ENCODE measurements at regions not wholly inside any gene's neighbourhood (a gene's known extent, or its start where the extent isn't known, plus 50 kb on each side); places are given as distances from the start of the nearest gene placed in this dataset.
"Not testable (repeated sequence)": the region's sequence is repeated elsewhere in the genome, so short reads cannot be mapped to it uniquely, and the experiment has no call there.

DNA sequence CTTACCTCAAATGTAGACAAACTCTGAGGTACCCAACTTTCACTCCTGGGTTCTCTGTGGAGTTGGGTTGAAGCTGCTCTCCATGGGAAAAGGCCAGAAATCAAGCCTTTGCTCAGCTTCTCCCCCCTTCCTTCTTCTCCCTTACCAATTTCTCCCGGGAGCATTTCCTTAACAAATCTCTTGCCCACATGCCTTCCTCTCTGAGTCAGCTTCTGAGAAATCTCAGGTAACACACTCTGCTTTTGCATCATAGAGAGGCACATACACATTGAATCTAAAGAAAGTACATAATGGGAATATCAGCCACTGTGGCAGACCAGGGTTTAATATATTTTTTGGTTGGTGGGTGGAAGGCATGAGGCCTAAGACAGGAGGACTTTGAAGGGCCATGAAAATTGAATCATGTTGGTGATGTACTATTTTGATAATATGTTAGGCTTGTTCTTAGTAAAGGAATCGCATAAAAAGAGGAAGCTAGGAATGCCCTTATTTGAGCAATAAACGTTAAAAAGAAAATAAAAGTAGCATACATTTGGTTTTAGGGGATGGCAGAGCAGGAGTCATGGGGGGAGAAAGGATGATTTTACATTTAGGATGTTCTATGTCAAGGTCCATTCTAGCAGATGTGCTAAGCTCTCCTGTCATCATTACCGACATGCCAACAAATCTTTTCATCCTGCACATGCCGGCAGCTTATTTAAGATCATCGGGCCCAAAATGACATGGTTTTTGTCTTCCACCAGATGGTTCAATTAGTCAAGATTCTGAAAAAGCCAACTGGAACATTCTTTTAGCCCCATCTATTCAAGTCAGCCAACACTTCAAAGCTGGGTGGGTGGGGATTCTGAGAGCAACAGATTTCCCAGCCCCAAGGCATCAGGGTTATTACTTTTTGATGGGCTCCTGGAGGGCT, 199.5 kb upstream of the CLINT1 start:
- DNase-seq (ENCODE audit: low read depth): no peak

DNA sequence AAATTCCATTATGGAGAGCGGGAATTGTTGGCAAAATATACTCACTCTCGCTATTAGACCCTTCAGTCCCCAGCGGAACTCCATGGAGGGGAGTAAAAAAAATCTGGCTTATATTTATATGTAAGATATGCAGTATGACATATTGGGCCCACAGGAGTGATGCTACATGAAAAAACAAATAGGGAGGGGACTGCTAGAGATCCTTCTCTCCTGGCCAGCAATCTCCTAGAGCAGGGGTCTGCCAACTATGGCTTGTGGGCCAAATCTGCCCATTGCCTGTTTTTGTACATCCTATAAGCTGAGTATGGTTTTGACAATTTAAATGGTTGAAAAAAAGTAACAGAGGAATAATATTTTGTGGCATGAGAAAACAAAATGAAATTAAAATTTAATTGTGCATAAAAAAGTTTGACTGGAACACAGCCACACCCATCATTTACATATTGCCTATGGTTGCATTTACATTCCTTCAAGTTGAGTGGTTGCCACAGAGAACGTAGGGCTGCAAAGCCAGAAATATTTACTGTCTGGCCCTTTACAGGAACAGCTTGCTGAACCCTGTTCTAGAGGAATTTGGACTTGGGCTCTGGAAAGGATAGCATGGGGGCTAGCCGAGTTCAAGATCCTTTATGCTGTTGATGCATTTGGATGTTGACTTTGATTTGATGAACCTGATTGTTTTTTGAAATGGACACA, 197.3 kb upstream of the CLINT1 start:
- peak; percentile 3 for DNase-seq (ENCODE audit: low read depth)

DNA sequence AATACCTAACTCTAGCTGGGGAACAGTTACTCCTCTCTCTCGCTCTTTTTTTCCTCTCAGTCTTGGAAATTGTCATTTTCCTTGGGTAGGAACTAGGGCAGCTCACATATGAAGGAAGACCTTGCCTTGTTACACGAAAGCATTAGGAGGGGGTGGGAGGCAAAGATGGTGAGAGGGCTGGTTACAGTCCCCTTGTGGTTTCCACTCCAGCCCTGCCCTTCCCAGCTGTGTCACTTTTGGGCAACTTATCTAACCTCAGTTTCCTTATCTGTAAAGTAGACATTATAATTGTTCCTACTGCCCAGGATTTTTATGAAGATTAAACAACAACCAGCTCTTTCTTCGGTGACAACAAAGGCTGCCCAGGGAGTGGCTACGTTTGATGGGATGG, 196.2 kb upstream of the CLINT1 start:
- DNase-seq (ENCODE audit: low read depth): no peak

DNA sequence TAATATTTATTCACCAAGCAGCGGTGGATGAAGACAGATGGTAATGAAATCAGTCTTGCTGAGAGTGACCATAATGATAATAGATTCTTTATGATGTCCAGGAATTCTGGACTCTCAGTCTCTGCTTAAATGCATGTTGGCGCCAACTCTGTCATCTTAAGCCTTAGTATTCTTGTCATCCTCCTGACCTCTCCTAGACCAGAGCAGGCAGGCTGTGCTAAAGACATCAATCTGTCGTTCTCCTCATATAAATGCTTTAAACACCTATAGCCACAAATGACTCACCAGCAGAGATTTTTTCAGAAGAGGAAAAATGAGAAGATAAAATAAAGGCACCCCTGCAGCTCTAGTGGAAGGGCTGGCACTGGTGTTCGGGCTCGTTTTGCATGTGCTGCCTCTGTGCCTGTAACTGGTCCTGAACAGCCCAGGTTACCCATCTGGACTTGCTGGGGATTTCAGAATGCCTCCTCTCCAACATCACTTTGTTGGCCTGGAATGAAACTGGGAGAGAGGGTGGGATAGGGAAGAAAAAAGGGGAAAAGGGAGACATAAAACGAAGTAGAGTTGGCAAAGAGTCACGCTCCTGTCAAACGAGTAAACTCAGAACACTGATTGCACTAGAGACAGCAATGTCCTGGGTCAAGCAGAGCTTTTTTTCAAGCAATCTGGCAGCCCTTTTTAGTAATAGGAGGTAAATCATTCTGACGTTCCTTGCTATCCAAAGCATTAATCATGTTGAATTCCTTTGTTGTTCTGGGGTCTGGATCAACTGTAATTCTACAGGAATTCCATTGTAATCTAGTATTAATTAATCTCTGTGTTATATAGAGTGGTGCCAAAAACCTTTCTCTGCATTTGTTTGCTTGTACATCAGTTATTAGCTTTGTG, 195.5 kb upstream of the CLINT1 start:
- no peak for DNase-seq (ENCODE audit: low read depth)

DNA sequence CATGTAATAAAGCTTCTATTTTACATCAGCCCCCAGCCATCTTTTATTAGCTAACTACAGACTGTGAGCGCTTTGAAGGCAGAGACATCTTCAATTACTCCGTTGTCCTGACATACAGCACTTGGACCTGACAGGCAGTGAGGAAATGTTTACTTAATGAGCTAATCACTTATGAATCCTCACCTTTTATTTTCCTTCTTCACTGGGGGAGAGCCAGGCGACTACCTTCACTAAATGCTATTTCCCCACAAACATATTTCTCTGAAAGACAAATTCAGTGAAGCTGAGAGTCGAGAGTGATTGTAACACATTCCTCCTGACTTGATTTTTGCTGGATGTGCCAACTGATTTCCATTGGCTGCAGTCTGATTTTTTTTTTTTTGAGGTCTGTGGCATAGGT, 192.1 kb upstream of the CLINT1 start:
- DNase-seq (ENCODE audit: low read depth): no peak

DNA sequence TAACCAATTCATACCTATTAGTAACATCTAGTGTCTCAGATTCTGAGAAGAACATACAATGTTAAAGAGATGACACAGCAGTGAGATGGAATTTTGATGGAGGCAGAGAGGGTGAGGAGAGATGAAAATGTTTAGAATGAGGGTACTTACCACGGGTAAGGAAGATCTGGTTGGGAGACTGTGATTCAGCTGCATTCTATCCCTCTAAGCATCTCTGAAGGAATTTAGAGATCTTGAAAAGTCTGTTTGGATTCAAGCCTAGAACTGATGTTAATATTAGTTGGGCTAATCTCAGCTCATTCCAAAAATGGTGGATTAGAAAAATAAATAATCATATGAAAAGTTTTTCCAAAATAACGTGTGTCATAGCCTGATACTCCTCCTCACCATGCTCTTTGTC, 191.5 kb upstream of the CLINT1 start:
- no peak for DNase-seq (ENCODE audit: low read depth)

DNA sequence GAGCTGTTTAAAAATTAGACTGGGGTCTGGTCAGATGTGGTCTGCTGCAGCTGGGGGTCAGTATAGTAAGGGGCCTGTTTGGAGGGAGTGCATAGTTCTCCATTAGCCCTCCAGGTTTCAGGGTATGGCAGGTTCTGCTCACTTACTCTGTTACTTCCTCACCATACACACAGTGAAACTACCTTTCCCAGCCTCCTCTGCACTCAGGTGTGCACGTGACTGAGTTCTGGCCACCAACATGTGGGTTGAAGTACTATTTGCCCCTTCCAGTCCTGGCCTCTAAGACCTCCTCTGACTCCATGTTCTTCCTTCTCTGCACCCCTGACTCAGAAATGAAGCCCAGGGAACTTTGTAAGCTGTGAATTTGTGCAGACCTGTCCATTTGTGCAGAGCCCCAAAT, 190.5 kb upstream of the CLINT1 start:
- DNase-seq (ENCODE audit: low read depth): no peak

DNA sequence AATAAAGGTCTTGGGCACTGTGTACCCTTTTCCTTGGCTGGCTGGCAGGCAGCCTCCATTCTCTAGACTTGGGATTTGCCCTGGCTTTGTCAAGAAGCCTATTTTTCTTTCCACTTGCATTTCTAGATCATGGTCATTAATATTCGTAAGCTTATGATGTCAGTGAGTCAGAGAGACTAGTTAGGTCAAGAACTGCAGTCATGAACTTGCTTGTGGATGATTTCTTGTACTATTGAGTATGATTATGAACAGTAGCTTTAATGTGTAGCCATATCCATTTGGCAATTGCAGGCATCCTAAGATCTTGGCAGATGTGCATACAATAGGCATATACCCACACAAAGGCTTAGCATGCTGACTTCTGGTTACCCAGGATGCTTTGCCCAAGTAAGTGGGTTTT, 186.8 kb upstream of the CLINT1 start:
- DNase-seq (ENCODE audit: low read depth): no peak

DNA sequence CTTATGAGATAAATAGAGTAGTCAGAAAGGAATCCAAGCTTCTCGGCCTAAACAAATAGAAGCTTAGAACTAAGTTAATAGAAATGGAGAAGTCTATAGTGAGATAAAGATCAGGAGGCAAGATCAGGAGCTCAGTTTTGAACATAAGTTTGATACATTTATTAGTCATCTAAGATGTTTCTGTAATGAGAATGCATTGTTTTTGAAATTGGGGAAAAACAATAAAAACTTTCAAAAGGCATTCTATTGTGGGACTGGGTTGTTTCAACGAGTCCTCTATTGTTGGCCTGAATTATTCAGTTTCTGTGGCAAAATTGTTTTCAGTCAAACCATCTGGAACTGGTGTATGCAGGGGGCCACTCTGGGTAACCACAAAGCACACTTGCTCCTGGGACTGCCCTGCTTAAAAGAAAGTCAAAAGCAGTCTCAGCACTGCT, 181.0 kb upstream of the CLINT1 start:
- no peak for DNase-seq (ENCODE audit: low read depth)

DNA sequence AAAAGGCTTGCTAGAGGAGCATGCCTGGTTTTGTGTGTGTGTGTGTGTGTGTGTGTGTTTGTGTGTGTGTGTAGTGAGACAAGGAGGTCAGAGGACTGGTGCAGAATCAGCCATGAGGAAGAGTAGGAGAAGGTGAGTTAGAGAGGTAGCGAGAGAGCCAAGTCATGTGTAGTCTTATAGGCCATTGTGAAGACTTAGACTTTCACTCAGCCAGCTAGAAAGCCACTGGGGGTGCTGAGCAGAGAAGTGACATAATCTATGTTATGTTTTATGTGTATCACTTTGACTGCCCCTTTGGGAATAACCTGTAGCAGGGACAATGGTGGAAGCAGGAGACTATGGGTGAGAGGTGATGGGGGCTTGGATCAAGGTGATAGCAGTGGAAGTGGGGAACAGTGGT, 180.5 kb upstream of the CLINT1 start:
- no peak for DNase-seq (ENCODE audit: low read depth)

DNA sequence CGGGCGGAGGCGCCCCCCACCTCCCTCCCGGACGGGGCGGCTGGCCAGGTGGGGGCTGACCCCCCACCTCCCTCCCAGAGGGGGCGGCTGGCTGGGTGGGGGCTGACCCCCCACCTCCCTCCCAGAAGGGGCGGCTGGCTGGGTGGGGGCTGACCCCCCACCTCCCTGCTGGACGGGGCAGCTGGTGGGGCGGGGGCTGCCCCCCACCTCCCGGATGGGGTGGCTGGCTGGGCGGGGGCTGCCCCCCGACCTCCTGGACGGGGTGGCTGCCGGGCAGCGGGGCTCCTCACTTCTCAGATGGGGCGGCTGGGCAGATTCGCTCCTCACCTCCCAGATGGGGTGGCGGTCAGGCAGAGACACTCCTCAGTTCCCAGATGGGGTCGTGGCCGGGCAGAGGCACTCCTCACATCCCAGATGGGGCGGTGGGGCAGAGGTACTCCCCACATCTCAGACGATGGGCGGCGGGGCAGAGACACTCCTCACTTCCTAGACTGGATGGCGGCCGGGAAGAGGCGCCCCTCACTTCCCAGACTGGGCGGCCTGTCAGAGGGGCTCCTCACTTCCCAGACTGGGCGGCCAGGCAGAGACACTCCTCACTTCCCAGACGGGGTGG, 178.1 kb upstream of the CLINT1 start:
- DNase-seq (ENCODE audit: low read depth): not testable (repeated sequence)

DNA sequence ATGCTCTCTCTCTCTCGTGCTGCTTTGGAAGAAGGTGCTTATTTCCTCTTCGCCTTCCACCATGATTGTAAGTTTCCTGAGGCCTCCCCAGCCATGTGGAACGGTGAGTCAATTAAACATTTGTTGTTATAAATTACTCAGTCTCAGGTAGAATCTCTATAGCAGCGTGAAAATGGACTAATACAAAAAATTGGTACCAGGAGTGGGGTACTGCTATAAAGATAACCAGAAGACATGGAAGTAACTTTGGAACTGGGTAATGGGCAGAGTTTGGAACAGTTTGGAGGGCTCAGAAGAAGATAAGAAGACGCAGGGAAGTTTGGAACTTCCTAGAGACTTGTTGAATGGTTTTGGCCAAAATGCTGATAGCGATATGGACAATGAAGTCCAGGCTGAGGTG, 175.6 kb upstream of the CLINT1 start:
- DNase-seq (ENCODE audit: low read depth): not testable (repeated sequence)

DNA sequence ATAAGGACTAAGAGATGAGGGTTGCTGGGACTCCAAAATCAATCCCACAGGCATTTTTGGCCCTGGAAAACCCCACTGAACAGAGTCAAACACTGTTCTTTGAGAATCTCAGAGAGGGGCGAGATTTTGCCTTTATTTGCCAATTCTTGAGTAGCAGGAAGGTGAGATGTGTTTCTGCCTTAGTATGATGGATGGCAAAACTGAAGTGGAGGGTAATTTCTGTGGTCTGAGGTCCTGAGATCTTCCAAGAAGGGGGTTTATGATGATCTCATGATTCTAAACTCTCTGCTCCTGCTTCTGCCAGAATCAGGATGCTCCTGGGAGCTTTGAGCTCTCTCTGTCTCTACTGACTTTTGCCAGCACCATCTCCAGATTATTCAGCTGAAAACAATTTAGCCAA, 174.8 kb upstream of the CLINT1 start:
- no peak for DNase-seq (ENCODE audit: low read depth)

DNA sequence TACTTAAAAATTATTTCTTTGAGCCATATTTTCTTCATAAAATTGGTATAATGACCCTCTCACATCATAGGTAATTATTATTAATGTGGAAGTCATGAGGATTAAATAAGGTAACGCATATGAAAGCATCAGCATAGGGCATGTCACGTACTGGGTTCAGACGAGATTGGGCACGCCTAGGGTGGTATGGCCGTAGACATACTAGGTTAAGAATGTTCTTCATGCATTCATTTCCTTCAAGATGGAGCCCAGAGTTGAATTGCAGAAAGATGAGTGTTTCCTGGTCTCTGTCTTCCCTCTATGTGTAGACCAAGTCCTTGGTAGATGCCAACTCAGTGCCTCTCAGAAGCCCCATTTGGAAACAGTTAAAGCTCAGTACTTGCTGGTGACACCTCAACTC, 174.1 kb upstream of the CLINT1 start:
- DNase-seq (ENCODE audit: low read depth): no peak

DNA sequence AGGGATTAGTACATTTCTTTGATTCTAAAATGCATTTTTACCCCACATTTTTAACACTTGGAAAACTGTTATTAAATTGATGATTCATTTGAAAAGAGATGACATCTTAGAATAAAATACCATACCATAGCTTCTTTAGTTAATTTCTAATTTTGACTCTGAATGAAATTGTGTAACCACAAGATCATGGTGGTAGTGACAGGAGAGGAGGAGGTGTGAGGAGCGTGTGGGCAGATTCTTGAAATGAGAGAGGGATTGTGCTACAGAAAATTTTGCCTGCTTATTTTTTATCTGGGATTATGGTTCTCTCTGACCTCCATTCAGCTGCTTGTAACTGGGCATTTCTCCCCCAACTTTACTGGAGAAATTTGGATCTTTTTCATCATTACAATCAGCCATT, 173.3 kb upstream of the CLINT1 start:
- DNase-seq (ENCODE audit: low read depth): no peak

DNA sequence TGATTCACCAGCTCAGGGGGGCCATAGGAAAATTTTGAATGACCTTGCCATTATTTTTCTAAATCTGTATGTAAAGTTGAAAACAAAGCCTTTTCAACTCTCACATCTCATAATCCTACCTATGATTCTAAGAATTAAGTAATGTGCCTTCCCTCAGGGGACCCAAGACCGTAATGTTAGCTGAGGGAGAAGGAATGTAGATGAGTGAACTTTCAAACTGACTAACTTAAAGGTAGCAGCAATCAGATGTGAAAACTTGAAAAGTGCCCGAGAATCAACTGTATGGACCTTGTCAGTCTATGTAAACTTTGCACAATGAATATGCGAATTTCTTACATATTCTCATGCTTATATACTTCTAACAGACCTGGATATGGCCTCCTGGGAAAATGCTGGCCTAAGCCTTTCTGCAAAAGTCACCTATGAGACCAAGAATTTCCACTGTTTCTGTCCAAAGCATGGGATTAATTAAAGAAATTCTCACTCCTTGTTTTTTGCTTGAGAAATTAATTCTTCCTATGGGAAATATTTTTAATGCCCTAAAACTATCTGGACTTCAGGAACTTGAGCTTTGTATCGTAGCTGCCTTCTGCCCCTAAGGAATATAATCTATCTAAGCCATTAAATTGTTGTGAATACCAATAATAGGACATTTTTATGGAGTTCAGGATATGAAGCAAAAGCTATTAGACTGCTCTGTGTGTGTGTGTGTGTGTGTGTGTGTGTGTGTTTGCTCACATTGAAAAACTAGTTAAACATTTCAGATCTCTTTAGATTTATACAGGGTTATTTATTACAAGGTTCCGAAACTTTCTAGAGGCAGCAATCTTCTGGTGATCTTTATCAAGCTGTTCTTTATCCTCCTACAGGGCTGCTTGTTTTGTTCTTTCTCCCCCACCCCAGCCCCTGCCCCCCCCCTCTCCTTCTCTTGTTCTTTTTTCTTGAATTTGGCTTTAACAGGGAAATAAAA, 169.1 kb upstream of the CLINT1 start:
- no peak for DNase-seq (ENCODE audit: low read depth)

DNA sequence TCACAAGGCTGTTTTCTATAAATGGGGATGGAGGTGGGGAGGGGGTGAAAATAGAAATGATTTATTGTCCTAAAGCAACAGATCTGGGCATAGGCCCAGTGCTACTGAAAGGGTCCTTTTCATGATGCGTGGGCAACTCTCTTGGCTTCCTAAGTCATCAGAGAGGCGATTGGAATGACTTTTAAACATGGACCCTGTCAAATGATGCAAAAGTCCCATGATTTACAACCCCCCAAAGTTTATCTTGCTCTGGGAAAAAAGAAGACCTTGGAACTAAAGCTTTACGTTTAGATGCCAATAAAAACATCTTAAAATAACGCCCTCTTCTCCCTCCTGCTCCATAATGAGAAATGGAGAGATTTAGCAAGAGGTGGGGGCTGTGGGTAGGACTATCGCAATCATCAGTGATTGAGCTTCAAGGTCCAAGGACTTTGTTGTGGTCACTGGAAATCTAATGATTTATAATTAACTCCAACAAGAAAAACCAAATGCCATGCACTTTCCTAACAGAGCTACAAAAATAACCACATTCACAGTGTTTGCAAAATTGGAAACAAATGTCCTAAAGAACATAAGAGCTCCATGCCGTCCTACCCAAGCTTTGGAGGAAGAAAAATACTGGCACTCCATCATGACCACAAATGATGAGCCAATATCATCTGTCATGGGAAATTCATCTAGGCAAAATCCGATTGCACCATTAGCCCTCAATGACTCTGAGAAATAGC, 167.5 kb upstream of the CLINT1 start:
- DNase-seq (ENCODE audit: low read depth): peak; percentile 96

DNA sequence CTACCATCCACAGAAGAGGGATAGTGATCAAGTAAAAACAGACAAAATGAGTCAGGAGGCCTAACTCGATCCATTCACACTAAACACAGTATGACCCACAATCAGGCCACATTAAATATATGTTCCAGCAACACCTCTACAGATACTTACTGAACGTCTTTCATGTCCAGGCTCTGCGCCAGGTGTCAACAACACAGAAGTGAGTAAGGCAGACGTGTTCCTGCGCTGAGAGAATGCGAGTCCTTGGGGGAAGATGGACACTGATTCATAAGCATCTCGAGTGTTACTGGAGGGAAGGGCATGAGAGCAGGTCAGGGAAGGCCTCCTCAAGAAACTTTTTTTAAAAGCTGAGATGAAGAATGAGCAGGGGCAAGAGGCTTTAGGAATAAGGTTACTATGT, 164.3 kb upstream of the CLINT1 start:
- DNase-seq (ENCODE audit: low read depth): no peak

DNA sequence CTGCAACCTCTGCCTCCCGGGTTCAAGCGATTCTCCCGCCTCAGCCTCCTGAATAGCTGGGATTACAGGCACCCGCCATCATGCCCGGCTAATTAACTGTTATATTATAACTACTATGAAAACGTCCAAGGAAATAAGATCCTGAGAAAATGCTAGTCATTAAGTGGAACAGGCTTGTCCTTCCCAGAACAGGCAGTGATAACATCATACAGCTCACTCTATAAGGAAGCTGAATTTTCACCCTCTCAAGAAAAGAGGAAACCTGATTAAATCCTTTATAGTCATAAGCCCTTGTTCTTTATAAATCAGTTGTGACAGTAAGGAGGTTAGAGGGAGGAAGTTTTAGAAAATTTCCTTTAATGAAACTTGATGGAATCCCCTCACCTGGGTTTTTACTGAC, 163.9 kb upstream of the CLINT1 start:
- no peak for DNase-seq (ENCODE audit: low read depth)

DNA sequence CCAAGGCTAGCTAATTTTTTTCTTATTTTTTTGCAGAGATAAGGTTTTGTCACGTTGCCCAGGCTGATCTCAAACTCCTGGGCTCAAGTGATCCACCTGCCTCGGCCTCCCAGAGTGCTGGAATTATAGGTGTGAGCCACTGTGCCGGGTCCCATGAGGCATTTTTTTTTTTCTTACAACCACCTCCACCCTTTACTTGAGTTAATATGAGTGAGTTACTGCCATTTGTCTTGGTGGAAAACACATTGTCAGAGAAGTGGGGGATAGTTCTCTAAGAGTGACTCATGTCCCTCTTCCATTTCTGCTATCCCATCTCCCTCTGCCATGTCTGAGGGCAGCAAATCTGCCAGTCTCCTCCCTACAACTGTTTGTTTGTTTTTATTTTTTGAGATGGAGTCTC, 163.4 kb upstream of the CLINT1 start:
- DNase-seq (ENCODE audit: low read depth): no peak
